Tongue (tissue), 1 donor: ENCODE measurements at regions not wholly inside any gene's neighbourhood (a gene's known extent, or its start where the extent isn't known, plus 50 kb on each side); places are given as distances from the start of the nearest gene placed in this dataset.

Experiments
- DNase-seq: peaks from one replicate; pipeline ENCODE4 v3.0.0-alpha.2; 2015

DNA sequence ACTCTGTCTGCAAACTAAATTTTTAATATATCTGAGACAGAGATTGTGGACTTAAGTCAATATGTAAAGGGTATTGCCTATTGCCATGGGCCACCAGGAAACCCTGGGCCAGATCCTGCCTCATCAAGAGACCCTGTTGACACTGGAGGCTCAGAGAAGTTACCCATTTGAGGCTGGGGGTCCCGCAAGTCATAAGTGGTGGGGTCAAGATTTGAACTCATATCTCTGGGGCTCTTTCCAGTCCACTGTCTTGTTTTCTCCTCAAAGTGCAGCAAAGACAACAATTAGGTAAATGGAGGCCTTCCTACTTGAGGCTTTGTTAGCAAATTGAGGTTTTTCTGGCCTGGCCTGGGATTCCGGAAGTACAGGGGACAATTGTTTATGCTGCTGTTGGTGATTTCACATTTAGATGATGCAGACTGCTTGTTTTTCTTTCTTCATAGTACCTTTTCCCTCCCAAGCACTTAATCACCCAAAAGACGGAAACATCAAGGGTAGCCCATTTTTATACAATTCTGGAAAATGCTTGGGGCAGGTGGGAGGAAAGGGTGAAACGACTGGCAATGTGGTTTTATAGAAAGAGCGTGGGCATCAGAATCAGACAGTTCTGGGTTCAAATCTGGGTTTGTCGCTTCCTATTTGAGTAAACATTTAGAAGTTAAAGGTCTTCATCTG is 160.0 kb downstream of the SMIM20 start:
- no peak for DNase-seq

DNA sequence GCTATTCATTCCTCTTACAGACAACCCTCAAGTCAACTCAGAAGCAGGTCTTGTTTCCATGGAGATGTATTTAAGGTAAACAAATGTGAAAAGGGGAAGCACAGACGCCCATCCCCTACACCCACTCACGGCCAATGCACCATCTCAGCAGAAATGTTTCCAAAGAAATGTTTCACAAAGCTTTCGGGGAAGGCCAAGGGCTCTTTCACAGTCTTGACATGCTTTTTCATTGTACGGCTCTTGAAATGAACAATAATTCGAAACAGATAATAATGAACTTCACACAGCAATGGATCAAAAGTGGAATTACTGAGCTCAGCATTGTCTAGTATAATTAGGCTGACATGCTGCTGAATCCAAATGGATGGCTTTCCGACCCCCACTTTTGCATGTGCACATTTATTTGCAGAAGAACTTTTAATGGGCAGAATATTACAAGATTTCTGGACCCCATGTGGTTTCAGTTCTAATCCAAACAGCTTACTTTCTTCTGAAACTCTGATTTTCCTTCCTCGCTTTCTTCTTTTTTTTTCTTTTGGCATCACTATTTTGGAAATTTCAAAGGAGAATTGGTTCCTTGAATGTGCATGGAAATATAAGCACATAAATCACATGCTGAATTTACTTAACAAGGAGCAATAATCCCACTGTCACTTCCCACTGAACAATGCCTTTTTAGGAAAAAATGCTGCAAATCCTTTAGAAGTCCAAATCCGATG is 160.9 kb downstream of the SMIM20 start:
- peak; percentile 65 for DNase-seq

DNA sequence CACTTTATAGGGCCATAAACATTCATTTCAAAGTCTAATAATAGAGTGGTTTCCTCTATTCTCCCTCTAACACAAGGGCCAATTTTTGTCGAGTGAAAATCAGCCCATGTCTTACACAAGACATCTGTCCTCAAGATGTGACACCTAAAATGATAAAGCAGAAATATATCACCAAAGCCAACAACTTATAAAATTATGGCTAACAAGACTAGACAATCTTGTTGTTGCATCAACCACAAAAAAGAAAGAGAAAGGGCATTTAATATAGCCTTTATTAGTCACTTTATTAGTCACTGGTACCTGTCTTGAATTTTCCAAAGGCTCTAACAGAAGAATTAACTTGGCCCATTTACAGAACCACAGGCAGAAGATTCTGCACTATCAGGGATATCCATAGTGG is 161.6 kb downstream of the SMIM20 start:
- DNase-seq, result no peak

DNA sequence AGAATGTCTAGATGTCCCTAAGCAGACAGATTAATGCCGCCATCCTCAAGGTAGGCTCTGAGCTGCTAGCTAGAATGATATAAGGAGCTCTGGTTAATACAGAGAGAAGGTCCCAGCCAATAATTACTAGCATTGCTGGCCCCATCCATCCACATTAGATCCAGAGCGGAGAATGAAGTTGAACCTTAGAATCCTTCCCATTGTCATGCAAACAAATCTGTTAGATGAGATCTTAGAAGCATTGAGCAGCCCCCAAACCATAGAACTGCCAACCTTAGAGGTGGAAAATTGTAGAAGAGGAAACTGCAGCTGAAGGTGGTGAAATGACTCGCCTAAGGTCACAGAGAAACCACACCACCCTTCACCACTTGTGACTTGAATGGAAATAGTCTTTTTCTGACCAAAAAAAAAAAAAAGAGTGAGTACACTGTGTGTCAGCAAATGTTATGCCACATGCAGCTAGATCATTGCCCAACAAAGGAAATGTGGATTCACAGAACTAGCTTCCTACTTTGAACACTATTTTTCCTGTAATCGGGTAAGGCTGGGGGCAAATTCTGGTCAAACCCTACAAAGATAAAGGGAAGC is 162.1 kb downstream of the SMIM20 start:
- DNase-seq, result no peak

DNA sequence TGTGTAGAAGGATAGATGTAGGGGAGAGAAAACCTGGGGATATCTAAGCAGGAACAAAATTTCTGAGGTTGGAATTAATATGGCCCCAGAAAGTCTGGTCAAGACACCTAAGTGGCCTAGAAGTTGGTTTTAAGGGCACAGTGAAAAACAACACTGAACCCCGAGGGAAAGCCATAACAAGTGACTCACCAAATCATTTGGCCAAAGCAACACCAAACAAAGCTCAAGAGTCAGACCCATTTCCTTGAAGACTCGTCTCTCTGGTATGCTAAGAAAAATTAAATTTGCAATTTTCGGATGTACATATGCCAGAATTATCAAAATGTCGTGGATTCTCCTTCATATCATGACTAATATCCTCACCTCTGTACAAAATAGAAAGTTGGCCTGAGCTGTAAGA is 162.9 kb downstream of the SMIM20 start:
- no peak for DNase-seq

DNA sequence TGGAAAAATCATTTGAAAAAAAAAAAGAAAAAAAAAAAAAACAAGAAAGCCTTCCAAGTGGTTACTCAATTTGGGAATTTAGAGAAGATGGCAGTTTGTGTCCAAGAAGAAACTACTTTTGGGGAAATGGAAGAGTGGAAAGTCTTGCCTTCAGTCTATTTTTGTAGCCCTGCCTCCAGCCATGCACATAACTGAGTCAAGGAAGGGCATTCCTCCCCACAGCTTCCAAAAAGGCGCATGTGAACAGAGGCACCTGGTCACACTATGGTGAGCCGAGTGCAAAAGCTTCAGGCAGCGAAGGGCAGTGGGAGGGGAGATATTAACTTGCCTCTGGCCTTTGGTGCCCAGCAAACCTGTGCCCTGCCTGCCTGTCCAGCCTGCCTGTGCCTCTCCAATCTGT is 163.7 kb downstream of the SMIM20 start:
- DNase-seq, result no peak

DNA sequence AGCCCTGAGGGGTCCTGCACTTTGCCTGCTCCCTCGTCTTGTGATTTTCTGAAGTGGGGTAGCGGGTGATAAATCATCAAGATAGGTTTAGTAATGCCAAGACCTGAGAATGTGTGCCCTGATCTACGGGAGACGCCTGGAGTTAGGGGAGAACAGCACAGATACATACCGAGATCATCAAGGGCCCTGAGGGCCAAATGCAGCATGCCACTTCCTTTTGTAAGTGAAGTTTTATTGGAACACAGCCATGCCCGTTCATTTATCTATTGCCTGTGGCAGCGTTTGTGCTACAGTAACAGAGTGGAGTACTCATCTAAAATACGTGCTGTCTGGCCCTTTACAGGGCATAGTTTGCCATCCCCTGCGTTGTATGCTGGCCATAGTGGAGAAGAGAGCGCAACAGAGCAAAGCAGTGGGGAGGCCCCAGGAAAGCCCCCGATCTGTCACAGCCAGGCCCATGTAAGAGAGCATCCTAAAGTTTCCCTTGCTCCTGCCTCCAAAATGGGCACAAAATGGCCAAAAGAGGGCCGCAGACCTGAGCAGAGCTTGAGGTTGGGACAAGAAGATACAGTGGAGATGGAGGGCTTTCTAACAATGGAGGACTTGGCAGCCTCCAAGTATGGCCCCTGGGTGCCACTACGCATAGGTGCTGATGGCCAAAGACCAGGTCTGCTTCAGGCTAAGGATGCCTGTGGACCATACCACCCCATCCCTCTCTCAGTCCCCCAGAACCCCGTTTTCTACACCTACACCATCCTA is 167.0 kb downstream of the SMIM20 start:
- no peak for DNase-seq

DNA sequence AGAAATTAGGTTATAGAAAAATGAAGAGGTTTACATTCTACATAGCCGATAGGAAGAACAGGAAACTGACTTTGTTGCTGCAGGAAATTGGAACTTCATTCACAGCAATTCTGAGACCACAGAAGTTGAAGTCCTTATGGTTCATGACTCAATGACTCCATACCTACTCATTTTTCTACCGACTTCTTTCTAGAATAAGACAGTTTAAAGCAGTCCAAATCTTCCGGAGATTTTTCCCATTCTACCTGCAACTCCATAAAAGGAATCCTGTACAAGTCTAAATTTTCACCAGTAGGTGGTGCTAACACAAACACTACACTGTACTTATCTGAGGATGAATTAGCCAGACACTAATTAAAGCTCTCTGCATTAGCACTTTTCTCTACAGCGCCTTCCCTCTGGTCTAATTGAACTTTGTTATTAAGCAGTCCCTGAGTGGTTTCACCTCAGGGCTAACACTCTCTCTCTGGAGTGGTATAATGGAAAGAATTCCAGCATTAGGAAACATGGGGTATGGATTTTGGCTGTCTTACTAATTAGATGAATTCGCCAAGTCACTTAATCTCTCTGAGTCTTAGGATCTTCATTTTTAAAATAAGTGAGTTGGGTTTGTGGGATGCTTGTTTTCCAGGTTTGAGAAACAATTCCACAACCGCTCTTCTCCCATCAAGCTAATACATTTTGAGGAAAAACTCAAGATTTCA is 167.9 kb downstream of the SMIM20 start:
- DNase-seq, result peak; percentile 71

DNA sequence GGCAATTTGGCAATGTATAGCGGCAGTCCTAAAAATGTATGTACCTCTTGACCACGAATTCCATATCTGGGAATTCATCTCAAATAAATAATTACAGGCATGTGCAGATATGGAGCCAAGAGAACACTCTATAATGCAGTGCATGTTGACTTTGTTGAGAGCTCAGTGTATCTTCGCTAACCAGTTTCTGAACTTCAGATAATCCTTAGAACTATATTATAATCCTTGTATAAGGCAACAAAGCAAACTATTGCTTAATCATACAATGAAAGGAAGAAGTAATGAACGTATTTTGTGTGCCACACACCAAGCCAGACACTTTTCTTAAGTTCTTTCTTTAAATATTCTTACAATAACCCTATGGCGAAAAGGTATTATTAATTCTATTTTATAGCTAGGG is 168.5 kb downstream of the SMIM20 start:
- DNase-seq, result no peak

DNA sequence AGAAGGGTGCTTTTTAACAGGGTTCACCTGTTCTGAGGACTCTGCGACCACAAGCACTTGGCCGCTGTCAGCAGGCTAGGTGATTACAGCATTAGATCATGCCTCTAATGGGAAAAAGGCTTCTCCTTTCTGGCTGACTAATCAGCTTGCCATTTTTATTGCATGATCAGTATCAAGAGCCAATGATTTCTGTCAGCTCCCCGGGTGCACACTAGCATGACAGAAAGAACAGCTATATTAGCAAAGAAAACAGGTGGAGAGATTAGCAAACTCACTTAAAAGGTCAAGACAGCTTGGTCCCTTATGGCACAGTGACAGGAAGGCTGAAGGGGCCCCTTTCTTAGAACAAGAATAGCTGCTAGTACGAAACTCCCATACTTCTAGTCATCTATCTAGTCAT is 170.0 kb downstream of the SMIM20 start:
- DNase-seq, result peak; percentile 83

DNA sequence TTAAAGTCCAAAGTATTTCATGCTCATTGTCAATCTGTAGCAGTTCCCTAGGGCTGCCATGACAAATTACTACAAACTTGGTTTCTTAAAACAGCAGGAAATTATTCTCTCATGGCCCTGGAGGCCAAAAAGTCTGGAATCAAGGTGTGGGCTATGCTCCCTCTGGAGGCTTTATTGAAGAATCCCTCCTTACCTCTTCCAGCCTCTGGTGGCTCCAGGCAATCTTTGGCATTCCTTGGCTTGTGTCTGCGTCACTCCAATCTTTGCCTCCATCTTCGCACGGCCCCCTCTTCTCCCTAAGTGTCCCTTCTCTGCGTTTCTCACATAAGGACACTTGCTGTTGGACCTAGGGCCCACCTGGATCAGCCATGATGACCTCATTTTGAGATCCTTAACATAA is 170.4 kb downstream of the SMIM20 start:
- DNase-seq, result no peak

DNA sequence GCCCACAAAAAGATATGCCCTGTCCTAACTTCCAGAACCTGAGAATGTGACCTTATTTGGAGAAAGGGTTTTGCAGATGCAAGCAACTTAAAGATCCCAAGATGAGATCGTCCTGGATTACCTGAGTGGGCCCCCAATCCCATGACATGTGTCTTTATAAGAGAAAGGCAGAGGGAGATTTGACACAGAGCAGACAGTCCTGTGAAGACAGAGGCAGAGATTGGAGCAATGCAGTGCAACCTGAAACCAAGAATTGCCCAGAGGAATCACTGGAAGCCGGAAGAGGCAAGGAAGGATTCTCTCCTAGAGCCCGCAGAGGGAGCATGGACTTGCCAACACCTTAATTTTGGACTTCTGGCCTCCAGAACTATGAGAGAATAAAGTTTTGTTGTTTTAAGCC is 171.5 kb downstream of the SMIM20 start:
- no peak for DNase-seq

DNA sequence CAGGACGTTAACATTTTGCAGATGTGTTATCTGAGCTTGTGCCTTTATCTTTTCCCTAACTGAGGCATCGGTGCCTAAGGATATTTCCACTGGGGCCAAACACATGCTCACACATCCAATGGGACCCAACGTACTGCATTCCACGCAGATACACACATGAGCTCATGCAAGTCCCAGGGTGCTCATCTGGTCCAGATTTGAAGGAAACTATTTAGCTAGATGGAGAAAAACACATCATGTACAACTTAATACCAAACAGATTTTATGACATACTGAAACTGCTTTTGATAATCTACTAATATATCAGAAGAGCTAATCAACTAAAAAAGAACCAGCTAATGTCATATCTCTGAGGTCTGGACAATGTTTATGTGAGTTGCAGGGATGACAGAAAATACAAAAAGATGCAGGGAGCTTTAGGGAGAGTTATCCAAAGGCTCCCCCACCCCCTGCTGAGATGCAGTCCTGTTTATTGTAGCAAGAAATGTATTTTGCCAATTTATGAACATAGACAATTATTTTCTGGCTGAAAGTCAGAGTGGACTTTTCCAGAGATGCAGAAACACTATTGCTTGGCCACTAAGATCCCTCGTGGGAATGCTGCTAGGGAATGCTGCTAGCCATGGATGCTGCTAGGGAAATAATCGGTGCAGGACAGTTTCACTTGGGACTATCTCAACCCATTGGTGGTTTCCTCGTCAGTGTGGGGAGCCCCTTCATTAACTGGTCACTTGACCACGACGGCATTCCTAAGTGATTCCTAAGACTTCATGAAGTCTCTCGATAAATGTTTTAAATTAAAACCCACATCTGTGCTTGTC is 172.8 kb downstream of the SMIM20 start:
- peak; percentile 75 for DNase-seq

DNA sequence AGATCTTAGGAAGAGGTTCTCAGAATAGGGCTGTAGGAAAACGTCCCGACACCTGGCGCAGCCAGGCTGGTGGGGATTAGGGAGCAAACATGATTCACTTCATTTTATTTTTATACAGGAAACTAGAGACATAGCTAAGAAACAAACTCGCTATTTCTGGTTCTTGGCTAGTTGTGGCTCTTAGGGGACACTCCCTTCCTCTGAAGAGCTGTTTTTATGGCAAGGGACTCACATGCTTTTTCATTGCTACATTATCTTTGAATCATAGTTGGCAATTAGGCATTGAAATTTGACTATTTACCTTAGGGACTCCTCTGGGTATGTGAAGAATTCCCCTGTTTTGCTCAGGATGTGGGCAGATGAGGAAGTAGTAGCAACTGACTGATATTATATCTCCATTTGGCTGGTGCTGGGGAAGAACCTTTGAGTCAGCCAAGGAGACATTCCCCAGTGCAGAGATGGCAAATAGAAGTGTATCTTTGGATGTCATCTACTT is 174.5 kb downstream of the SMIM20 start:
- DNase-seq, result no peak

DNA sequence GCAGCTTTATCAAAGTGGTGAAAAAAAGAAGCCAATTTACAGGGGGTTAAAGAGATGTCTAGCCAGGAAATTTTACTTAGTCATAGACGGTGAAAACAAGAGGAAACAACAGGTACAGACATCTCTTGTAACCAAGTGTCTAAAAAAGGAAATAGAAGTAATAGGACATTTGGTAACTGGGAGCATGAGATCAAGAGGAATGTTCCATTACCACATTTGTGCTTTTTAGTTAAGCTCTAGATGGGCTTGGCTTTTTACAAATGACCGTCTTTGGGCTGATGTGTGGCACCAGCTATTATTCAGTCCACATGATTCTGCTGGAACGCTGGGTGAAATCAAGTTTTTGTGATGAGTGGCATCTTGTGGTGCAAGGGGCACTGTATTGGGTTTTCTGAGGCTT is 179.5 kb downstream of the SMIM20 start:
- no peak for DNase-seq

DNA sequence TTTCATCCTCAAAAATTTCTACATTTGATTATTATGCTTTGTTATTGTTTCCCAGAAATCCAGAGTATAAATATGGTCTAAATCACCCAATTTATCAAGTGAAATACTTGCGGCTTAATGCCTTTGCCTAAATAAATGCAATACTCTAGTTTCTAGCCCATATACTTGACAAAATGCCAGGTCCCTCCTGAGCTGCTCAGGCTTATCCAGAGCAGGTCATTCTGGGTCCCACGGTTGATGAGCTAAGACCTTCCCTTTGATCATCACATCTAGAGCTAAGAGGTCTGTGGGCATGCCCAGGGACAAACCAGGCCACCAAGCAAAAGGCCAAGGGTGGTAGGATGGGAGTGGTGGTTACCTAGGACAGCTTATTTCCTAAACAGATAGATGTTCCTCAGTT is 180.1 kb downstream of the SMIM20 start:
- no peak for DNase-seq

DNA sequence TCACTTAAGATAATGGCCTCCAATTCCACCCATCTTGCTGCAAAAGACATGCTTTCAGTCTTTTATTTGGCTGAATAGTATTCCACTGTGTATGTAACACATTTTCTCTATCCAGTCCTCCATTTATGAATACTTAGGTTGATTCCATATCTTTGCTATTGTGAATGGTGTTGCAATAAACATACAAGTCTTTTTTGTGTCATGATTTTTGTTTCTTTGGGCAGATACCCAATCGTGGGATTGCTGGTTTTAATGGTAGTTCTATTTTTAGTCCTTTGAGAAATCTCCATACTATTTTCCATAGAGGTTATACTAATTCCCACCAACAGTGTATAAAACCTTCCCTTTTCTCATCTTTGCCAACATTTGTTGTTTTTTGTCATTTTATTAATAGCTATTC is 180.9 kb downstream of the SMIM20 start:
- DNase-seq, result no peak

DNA sequence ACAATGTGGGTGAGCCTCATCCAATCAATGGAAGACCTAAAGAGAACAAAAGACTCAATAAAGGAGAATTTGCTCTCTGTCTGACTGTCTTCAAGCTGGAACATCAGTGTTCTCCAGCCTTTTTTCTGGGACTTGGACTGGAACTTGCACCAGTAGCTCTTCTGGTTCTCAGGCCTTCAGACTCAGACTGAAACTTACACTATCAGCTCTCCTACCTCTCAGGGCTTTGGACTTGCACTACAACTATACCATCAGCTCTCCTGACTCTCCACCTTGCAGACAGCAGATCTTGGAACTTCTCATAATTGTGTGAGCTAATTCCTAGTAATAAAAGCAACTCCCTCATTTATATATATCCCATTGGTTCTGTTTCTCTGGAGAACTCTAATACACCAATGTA is 185.9 kb downstream of the SMIM20 start:
- DNase-seq, result no peak

DNA sequence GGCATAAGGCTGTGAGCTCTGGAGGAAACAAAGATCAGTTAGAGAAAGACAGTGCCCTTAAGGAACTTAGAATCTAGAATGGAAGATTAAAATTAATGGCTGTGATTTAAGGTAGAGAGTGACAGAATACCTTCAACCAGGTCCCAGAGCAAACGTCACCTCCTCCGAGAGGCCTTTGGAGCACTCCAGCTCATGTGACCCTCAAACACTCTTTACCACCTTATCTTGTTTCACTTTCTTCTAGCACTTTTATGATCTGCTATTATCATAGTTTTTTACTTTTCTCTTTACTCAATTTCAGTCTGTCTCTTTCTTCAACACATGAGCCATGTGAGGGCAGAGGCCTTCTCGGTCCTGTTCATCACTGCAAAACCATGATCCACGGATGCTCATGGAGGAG is 187.0 kb downstream of the SMIM20 start:
- no peak for DNase-seq

DNA sequence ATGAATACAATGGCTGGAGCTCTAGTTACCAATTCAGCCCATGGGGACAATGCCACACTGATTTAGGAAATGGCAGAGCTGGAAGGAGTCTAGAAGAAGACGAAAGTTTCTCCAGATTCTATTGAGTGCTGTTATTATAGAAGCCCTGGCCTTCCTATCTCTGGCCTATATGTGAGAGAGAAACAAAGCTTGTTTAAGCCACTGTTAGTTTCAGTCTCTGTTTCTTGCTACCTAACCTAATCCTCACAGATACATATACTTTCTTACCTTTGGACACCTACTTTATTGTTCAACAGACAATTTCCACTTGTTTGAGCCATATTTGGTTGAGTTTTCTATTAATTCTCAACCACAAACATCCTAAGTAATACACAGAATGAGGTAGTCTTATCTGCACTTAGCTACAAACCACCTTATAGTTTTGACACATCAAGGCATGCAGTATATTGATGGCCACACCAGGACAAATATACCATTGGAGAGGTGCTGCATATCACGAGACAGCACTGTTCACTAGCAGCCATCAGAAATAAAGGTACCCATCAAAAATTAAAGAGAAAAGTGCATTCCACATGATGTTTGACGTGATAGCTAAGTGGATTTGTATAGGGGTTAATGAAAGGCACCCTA is 190.2 kb downstream of the SMIM20 start:
- no peak for DNase-seq

DNA sequence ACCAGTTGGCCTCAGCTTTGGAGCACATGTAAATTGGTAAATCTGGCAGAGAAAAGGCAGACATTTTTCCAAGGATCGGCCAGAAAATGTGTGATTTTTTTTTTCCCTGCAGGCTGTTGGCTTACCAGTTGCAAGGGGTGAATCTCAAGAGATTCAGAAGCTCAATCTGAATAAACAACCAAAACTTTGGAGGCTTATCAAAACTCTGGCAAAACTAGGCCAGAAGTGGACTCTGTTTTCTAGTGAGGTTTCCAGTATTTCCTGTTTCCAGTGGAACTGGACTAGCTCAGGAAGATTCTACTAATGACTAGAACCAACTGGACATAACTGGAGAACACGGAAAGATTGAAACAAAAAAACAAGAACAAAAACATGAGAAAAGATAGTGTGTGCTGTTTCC is 191.3 kb downstream of the SMIM20 start:
- no peak for DNase-seq
